GM19043 (cell line): ENCODE measurements at regions not wholly inside any gene's neighbourhood (a gene's known extent, or its start where the extent isn't known, plus 50 kb on each side); places are given as distances from the start of the nearest gene placed in this dataset.
"Not testable (repeated sequence)": the region's sequence is repeated elsewhere in the genome, so short reads cannot be mapped to it uniquely, and the experiment has no call there.

Experiments used
- ATAC-seq: cut with Tn5 transposase; IDR thresholded peaks from one replicate; pipeline ENCODE4 v1.9.1; 2021; ENCODE audit warnings: low read depth; ENCODE audit not compliant: unreplicated experiment

DNA sequence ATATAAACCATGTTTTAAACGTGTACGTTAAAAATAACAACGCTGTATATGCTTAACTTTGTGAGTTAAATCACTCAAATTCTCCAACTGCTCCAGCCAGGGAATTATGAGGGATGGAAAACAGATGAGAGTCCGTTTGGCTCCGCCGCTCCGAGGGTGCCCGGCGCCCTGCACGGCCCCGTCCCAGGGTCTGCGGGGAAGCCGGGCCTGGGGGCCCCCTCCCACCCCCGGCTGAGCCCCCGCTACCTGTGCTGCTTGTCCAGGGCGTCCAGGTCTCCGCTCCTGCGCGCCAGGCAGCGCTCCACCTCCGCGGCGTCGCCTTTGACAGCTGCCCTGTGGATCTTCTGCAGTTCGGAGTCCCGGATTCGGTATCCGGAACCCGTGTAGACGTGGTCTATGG is 415.5 kb downstream of the FOXD4L4 start:
- ATAC-seq: not testable (repeated sequence)

GRCh38 chr9:66153021-66153725 is 416.2 kb downstream of the FOXD4L4 start:
- peak; percentile 100 for ATAC-seq

DNA sequence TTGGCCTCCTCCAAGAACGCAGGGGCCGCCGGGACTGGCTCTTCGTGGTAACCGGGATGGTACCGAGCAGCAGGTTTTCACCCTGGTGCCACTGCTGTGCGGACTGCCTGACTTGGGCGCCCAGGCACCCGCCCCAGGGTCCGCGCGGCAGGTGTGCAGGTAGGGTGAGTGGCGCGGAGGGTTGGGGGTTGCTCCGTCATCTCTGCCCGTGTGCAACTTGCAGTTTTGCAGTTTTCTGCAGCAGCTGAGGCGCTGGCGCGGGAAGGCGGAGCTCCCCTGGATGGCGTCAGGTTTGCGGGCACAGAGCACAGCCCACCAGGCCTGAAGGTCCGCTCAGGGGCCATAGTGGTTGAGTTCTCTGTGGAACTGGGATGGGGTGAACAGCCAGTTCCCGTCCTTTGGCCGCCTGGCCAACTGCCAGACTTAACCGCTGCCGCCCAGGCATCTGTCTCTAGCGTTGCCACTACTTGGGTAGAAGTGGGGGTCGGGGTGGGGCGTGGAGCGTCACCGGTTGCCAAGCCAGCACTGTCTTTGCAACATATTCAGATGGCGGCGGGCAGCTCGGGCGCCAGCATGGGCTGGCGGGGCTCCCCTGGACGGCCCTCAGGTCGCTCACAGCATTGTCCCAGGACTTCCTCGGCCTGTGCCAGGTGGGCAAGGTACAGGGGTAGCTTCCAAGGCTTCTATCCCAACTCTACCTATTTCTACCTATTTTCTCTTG is 417.2 kb downstream of the FOXD4L4 start:
- not testable (repeated sequence) for ATAC-seq

DNA sequence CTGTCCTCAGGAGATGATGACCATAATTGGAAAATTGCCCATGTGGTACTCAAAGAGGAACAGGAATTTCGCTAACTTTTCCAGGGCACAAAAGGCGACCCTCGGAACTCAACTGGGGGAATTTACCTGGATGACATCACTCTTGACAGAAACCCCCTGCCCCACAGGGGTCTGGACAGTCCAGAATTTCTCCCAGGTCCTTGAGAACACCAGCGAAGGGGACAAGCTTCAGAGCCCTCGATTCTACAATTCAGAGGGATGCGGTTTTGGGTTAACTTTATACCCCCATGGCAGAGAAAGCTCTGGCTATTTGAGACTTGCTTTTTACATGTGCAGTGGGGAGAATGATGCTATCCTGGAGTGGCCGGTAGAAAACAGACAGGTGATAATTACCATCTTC is 445.4 kb downstream of the FOXD4L4 start:
- not testable (repeated sequence) for ATAC-seq

DNA sequence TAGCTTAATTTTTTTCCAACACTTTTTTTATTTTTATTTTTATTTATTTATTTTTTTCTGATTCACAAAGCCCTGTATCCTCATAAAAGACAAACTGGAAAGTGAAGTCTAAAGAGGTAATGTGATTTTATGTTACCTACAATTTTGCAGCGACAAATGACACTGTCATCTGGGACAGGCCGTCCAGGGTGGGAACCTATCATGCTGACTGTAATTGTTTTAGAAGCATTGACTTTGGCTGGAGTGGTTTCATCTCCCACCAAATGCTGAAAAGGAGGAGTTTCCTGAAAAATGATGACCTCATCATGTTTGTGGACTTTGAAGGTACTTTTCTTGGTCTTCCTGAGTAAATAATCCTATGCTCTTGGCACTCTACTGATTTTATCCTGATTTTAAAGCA is 446.7 kb downstream of the FOXD4L4 start:
- not testable (repeated sequence) for ATAC-seq

DNA sequence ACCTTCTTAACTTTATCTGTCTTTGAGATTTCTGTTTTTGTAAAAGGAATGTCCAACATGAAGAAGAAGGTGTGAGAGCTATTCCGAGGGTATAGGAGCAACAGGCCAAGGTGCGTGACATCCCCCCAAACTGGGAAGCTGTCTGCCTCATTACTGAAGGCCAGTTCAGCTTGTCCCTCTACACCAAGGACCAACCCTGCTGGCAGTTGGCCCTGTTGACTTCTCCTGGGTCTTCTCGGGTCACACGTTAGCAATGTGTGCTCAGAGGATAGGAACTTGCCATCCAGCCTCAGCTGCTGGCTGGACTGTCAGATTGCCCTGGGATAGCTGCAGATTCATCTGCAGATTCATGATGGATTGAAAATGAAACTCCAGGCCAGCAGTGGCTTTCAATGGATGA is 460.3 kb downstream of the FOXD4L4 start:
- ATAC-seq: not testable (repeated sequence)

- ATAC-seq: not testable (repeated sequence)
These were observed 461.5 kb downstream of the FOXD4L4 start for GRCh38 chr9:66198421-66198820.

DNA sequence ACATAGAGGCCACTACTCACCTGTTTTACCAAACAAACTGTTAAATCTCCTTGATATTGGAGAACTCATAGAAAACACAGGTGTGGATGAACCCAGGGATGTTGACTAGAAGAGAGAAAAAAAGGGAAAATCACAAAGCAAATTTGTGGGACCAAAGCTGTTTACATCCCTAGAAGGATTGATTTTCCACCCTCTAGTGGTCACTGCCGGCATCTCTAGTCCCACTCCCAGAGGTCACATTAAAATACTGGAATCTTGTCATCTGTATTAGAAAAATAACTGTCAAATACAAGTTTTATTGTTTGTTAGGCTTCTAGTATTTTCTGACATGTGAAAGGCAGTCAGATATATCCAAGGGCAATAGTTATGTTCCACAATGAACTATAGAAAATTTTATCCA is 469.7 kb downstream of the FOXD4L4 start:
- not testable (repeated sequence) for ATAC-seq

DNA sequence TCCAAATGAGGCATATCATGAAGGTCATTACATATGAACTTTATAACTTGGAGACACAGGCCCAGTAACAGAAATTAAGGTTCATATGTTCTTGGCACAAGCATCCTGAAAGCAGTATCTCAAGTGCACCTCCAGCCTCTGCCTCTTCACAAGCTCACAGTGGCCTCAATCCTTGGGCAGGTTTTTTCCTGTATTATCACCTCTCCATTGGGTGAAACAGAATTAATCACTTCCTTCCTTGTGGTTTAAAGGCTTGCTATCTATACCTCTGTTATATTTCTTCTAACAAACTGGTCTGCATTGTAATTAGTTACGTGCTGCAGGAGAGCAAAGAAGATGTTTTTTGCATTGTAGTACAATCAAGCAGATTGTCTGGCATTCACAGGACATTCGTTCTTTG is 471.0 kb downstream of the FOXD4L4 start:
- ATAC-seq: not testable (repeated sequence)

- not testable (repeated sequence) for ATAC-seq
These were observed 507.8 kb downstream of the FOXD4L4 start for GRCh38 chr9:66244763-66245162.

DNA sequence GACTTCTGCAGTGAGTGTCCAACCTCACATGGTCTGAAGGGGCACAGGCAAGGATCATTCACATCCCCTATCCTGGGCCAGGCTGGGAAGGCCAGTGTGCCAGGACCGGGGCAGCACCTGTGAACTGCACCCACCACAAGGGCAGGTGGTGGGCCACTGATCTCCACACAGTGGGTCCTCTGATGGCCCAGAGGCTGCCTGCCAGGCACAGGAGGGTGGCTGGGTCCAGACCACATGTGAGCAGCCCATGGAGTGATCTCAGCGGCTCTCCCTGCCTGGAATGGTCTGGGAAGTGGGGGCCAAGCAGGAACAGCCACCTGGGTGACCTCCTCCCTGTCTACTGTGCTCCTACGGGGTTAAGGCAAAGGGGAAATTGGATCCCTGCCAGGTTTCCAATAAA is 508.5 kb downstream of the FOXD4L4 start:
- not testable (repeated sequence) for ATAC-seq

- not testable (repeated sequence) for ATAC-seq
These were observed 520.6 kb downstream of the FOXD4L4 start for GRCh38 chr9:66257581-66257980.

GRCh38 chr9:66261576-66261975 is 524.6 kb downstream of the FOXD4L4 start:
- ATAC-seq: not testable (repeated sequence)

DNA sequence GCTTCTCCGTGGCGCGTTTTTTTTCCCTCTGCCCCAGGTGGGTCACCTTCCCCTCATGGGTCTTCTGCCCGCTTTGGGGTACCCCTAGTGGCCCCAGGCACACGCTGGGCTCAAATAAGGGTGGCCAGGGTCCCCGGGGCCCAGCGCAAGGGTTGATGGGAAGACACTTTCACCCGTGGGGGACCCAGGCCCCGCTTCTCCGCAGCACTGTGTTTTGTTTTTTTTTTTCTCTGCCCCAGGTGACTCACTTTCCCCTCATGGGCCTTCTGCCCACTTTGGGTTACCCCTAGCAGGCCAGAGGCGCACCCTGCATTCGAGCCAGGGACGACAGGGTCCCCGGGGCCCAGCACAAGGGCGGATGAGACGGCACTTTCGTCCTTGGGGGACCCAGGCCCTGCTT is 526.7 kb downstream of the FOXD4L4 start:
- ATAC-seq: not testable (repeated sequence)

DNA sequence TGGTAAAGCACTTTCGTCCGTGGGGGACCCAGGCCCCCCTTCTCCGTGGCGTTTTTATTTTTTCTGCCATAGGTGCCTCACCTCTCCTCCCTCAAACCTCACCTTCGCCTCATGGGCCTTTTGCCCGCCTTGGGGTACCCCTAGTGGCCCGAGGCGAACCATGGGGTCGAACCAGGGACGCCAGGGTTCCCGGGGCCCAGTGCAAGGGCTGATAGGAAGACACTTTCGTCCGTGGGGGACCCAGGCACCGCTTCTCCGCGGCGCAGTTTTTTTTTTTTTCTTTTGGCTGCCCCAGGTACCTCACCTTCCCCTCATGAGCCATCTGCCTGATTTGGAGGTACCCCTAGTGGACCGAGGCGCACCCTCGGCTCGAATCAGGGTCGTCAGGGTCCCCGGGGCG is 527.8 kb downstream of the FOXD4L4 start:
- ATAC-seq: not testable (repeated sequence)

DNA sequence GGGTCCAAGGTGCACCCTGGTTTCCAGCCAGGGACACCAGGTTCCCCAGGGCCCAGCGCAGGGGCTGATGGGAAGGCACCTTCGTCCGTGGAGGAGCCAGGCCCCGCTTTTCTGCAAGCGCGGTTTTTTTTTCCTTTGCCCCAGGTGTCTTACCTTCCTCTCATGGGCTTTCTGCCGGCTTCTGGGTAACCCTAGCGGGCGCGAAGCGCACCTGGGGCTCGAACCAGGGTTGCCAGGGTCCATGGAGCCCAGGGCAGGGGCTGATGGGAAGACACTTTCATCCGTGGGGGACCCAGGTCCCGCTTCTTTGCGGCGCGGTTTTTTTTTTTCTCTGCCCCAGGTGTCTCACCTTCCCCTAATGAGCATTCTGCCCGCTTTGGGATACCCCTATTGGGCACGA is 529.3 kb downstream of the FOXD4L4 start:
- ATAC-seq: not testable (repeated sequence)

DNA sequence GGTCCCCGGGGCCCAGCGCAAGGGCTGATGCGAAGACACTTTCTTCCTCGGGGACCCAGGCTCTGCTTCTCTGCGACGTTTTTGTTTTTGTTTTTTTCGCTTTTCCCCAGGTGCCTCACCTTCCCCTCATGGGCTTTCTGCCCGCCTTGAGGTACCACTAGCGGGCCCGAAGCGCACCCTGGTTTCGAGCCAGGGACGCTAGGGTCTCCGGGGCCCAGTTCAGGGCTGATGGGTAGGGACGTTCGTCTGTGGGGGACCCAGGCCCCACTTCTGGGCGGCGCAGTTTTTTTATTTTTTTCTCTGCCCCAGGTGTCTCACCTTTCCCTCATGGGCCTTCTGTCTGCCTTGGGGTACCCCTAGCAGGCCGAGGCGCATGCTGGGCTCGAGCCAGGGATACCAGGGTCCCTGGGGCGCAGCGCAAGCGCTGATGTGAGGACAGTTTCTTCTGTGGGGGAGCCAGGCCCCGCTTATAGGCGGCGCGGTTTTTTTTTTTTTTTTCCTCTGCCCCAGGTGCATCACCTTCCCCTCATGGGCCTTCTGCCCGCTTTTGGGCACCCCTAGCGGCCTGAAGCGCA is 530.0 kb downstream of the FOXD4L4 start:
- not testable (repeated sequence) for ATAC-seq

GRCh38 chr9:66267684-66268083 is 530.7 kb downstream of the FOXD4L4 start:
- not testable (repeated sequence) for ATAC-seq

GRCh38 chr9:66269024-66269423 is 532.1 kb downstream of the FOXD4L4 start:
- not testable (repeated sequence) for ATAC-seq

- ATAC-seq: not testable (repeated sequence)
These were observed 532.8 kb downstream of the FOXD4L4 start for GRCh38 chr9:66269783-66270182.

DNA sequence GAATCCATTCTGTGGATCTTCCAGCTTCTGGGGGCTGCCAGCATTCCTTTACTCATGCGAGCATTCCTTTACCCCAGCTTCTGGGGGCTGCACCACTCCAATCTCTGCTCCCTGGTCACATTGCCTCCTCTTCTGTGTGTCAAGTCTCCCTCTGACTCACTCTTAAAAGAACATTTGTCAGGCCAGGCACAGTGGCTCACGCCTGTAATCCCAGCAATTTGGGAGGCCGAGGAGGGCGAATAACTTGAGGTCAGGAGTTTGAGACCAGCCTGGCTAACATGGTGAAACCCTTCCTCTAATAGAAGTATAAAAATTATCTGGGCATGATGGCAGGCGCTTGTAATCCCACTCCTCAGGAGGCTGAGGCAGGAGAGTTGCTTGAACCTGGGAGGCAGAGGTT is 541.9 kb downstream of the FOXD4L4 start:
- not testable (repeated sequence) for ATAC-seq
